ELF-1 (cell line): ENCODE measurements at regions not wholly inside any gene's neighbourhood (a gene's known extent, or its start where the extent isn't known, plus 50 kb on each side); places are given as distances from the start of the nearest gene placed in this dataset.
A peak's percentile ranks its signal among the peaks of the same experiment; 100 is the strongest.
"Not testable (repeated sequence)": the region's sequence is repeated elsewhere in the genome, so short reads cannot be mapped to it uniquely, and the experiment has no call there.

ENCODE experiments used
- DNase-seq: peaks from one replicate; pipeline ENCODE4 v3.0.0-alpha.2; 2016; ENCODE audit warnings: low read depth, low spot score

GRCh38 chr3:198096015-198096414 lies 136.0 kb downstream of the LMLN start:
- no peak for DNase-seq

DNA sequence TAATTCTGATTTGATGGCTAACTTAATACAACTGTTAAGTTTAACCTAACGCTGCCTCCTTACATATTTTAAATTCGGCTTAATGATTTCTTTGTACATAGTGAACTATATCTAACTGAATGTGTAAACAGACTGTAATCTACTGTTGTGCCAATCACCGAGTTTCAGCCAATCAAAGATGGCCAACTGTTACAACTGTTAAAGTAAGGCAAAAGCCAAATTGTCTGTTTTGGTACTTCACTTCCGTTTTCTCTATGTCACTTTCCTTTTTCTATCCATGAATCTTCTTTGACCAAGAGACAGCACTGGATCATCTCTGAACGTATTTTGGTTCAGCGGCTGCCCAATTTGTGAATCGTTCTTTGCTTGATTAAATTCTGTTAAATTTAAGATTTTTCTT lies 137.0 kb downstream of the LMLN start:
- no peak for DNase-seq

GRCh38 chr3:198098661-198099081 lies 138.7 kb downstream of the LMLN start:
- DNase-seq, result not testable (repeated sequence)

- not testable (repeated sequence) for DNase-seq
These were observed 143.1 kb downstream of the LMLN start for GRCh38 chr3:198103070-198103469.

- DNase-seq, result no peak
These were observed 146.2 kb downstream of the LMLN start for GRCh38 chr3:198106265-198106664.

DNA sequence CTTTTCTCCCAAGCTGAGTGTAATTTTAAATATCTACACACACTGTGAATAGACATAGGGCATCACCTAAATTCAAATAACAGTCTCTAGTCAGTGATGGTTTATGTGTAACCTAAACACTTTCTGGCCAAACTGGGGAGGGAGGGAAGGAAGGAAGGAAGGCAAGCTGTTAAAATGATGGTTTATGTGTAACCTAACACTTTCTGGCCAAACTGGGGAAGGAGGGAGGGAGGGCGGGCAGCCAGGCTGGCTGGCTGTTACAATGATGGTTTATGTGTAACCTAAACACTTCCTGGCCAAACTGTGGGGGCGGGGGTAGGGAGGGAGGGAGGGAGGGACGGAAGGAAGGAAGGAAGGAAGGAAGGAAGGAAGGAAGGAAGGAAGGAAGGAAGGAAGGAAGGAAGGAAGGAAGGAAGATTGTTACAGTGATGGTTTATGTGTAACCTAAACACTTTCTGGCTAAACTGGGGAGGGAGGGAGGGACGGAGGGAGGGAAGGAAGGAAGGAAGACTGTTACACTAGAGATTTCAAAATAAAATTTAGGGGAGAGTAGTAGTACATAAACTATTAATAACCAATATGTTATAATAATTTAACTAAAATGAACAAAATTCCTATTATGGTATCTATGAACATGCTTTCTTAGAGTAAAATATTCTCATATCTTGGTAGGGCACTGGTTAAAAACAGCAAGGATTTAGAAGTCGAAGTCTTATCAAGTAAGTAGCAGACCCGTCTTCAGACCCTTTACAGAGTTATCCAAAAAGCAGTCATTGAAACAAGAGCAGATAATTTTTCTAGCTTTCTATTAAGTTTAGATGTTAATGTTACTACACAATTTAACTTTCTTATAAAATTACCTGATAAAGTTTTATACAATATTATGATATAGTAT lies 148.1 kb downstream of the LMLN start:
- no peak for DNase-seq

- DNase-seq, result no peak
These were observed 149.9 kb downstream of the LMLN start for GRCh38 chr3:198109883-198110282.

DNA sequence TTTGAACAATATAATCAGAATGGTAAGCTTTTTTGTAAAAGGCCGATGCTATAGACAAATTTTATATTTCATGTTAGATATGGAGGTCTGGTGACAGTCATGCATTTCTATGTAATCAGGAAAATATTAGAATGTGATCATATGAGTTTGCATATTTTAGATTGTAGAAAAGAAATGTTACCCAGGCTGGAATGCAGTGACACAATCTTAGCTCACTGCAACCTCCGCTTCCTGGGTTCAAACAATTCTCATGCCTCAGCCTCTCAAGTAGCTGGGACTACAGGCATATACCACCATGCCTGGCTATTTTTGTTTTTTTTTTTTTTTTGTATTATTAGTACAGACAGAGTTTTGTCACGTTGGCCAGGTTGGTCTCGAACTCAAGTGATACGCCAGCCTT lies 152.0 kb downstream of the LMLN start:
- no peak for DNase-seq

- DNase-seq, result peak; percentile 29
These were observed 153.4 kb downstream of the LMLN start for GRCh38 chr3:198113206-198114053.

- DNase-seq, result not testable (repeated sequence)
These were observed 154.5 kb downstream of the LMLN start for GRCh38 chr3:198114516-198114915.

- DNase-seq, result not testable (repeated sequence)
These were observed 162.2 kb downstream of the LMLN start for GRCh38 chr3:198122184-198122583.

- not testable (repeated sequence) for DNase-seq
These were observed 177.2 kb downstream of the LMLN start for GRCh38 chr3:198137038-198137835.

DNA sequence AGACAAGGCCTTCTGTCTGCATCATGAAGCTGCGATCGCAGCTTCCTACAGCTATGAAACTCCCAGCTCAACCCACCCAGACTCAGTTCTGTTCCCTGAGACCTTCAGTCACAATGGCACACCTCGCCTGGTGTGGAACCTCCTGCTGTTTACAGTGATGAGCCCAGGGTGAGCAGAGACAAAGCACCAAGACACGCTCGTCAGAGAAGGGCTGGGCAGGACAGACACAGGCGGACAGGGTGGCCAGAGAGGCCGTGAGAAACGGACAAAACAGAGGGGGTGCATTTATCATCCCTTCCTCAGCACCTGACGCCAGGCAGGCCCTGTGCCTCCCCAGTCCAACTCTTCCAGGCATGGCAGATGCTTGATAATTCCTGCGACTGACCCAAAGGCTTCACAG lies 178.2 kb downstream of the LMLN start:
- not testable (repeated sequence) for DNase-seq

GRCh38 chr3:198139037-198139436 lies 179.0 kb downstream of the LMLN start:
- DNase-seq, result not testable (repeated sequence)

- DNase-seq, result not testable (repeated sequence)
These were observed 179.6 kb downstream of the LMLN start for GRCh38 chr3:198139513-198140167.

DNA sequence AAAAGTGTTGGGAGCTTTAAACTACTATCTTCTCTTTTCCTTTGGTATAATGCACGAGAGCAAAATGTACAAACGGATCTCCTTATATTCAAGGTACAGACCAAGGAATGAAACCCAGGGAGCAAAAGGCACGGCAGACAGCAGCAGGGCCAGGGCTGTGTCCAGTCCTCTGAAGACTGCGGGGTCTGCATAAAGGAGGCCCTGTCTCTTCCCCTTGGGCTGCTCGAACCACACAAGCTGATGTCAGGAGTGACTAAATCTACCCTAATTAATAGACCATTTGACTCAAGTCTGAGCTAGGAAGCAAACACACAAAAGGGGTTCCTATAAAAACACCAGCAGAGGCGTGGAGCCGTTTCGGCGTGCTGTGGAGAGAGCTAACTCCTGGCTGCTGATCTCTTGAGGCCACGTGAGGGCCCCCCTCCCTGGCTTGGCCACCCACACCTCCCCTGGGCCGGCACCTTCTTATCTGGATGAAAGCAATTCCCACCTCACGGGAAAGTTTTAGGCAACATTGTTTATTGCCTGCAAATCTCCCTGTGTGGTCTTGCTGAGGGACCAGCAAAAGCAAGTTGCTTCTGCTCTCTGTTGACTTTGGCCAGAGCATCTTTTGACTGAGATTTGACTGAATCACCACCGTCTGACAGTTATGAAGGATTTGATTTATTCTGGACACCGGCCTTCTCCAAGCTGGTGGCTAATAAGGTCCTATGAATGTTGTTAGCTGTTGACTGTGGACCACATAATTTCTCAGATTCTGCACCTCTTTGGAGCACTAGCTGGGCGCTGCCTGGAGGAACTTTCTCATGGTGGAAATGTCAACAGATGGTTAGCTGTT lies 183.5 kb downstream of the LMLN start:
- DNase-seq, result not testable (repeated sequence)

DNA sequence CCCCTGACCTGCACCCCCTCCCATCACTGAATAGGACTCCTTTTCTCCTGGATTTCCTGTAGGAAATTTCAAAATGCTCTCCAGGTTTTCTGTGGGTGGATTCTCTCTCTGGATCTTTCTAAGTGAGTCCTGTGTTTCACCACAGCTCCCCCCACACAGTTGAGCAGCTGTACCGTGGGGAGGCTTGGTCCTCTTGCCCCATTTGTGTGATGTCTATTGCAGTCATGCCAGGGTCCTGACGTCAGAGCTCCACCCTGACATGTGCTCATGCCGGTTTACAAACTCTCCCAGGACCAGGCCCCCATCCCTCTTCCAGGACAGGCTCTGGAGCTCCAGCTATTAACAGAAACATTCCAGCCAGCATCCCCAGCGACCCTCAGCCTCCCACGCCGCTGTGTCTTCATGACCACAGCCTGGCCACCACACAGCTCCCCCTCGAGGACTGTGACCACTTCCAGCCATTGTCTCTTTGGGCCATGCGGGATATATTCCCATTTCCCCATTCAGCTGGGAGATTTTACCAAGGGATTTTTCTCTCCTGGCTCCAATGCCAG lies 185.3 kb downstream of the LMLN start:
- DNase-seq, result not testable (repeated sequence)

DNA sequence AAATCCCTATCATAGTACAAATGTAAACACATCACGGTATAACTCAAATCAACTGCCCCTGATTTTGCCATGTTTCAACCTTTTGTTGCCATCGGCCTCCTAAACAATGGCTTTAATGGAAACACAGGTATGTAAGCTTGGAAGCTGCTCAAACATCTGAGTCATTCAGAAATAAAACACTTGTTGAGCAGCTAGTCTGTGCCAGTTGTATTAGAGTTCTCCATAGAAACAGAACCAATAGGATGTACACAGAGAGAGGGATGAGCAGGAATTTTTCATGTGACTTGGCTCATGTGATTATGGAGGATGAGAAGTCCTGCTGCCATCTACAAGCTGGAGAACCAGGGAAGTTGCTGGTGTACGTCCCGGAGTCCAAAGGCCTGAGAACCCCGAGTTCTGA lies 186.1 kb downstream of the LMLN start:
- not testable (repeated sequence) for DNase-seq

GRCh38 chr3:198146559-198147164 lies 186.6 kb downstream of the LMLN start:
- DNase-seq, result not testable (repeated sequence)
